Stomach (tissue), 4 donors: ENCODE measurements at regions not wholly inside any gene's neighbourhood (a gene's known extent, or its start where the extent isn't known, plus 50 kb on each side); places are given as distances from the start of the nearest gene placed in this dataset.

Source experiments
- EP300 ChIP-seq: sonication (generic); formaldehyde crosslinking; IDR thresholded peaks from one replicate; pipeline ENCODE4 v1.6.1; 2017; ENCODE audit warnings: antibody characterized with exemption
- POLR2A ChIP-seq, 4 donors: fragments of 450-650 bp; IDR thresholded peaks; one replicate each; pipeline ENCODE4 v1.6.1; 2016; ENCODE audit warnings: antibody characterized with exemption in 4 of 4, control low read depth in 2 of 4, mild to moderate bottlenecking in 1 of 4, moderate library complexity in 1 of 4
- POLR2AphosphoS5 ChIP-seq, 3 donors: sonication (generic); formaldehyde crosslinking; IDR thresholded peaks; one replicate each; pipeline ENCODE4 v1.6.1; 2016; ENCODE audit warnings: antibody characterized with exemption in 3 of 3
- TF ChIP-seq, protein P1 (sequence below), 7 experiments: fragments of 450-650 bp in 4 of 7; fragments of 200-600 bp in 3 of 7; sonication (generic) in 3 of 7; IDR thresholded peaks; one replicate each; pipeline ENCODE4 v1.5.1; 2016 to 2019; ENCODE audit warnings: antibody characterized with exemption in 7 of 7, control low read depth in 2 of 7, mild to moderate bottlenecking in 1 of 7

DNA sequence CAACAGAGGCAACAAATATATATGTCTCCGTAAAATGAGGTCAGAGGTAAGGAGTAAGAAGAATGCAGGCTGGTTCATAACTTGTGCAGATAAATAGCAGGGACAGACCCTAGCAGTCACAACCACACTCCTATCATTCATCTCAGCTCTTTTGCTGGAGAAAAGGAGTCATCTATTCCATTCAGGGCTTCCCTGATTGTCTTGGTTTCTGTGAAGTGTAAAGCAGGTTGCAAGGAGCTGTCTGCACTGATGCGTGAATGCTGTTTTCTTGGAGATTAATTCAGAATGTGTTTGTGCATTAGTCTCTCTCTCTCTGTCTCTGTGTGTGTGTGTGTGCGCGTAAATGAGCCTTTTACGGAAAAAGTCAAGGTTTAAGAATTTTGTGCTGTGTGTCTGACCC is 643.3 kb upstream of the SORCS1 start:
- TF ChIP-seq, protein P1, sequence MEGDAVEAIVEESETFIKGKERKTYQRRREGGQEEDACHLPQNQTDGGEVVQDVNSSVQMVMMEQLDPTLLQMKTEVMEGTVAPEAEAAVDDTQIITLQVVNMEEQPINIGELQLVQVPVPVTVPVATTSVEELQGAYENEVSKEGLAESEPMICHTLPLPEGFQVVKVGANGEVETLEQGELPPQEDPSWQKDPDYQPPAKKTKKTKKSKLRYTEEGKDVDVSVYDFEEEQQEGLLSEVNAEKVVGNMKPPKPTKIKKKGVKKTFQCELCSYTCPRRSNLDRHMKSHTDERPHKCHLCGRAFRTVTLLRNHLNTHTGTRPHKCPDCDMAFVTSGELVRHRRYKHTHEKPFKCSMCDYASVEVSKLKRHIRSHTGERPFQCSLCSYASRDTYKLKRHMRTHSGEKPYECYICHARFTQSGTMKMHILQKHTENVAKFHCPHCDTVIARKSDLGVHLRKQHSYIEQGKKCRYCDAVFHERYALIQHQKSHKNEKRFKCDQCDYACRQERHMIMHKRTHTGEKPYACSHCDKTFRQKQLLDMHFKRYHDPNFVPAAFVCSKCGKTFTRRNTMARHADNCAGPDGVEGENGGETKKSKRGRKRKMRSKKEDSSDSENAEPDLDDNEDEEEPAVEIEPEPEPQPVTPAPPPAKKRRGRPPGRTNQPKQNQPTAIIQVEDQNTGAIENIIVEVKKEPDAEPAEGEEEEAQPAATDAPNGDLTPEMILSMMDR (IDR thresholded peaks at IDR 0.05), result no peak
- TF ChIP-seq EP300 (no peak), POLR2A (IDR thresholded peaks at IDR 0.05) (no peak), POLR2AphosphoS5 (IDR thresholded peaks at IDR 0.05) (no peak)
